ENCODE measurements at regions not wholly inside any gene's neighbourhood (a gene's known extent, or its start where the extent isn't known, plus 50 kb on each side); places are given as distances from the start of the nearest gene placed in this dataset.
"Not testable (repeated sequence)": the region's sequence is repeated elsewhere in the genome, so short reads cannot be mapped to it uniquely, and the experiment has no call there.

DNA sequence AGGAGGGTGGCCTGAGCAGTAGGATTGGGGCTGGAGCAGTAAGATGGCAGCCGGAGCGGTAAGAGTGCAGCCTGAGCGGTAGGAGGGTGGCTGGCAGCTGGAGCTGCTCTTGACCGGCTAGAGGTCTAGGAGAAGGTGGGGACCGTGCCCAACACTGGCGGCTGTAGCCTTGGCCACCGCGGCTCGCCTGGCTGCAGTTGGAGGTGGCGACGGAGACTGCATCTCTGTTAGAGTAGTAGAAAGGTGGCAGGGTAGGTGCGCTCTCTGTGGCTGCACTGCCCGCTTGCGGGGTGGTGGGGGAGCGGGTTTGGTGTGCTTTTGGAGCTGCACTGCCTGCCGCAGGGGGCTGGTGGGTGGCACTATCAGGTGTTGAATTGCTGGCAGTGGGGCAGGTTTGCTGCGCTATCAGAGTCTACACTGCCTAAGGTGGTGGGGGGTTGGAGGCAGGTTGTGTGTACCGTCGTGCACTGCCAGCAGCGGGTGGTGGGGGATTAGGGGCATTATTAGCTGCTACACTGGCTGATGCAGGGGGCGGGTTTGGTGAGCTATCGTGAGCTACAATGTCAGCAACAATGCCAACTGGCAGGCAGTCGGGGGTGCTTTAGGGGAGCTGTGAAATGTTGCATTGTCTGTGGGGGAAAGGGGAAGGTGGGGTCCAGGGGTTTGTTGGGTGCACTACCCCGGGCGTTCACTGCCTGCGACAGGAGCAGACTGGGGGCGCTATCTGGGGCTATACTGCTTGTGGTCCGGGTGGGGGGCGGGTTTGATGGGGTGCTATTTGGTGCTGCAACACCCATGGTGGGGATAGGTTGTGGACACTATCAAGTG lies 4461.3 kb upstream of the OR11H1 start:
- no peak overlapping the region for H3K9ac ChIP-seq (ENCODE audit: extremely low read depth, low read length, poor library complexity, severe bottlenecking)
- no peaks in the 10 kb centered on the region for H3K4me1 ChIP-seq (ENCODE audit: control insufficient read depth, insufficient read depth, low read length)
- no peak overlapping the region for H3K4me3 Mint-ChIP-seq
- no peak overlapping the region for H3K27ac Mint-ChIP-seq
- peak overlapping the region; percentile 66 for H3K4me3 ChIP-seq (ENCODE audit: low read length)
- DNase-seq = peak; percentile 44
- H3K36me3 Mint-ChIP-seq (ENCODE audit: low read depth) = peaks cover 14% of the 10 kb centered on the region
- H3K27me3 Mint-ChIP-seq (ENCODE audit: insufficient read depth) = no peaks in the 10 kb centered on the region
- H3K27ac ChIP-seq (ENCODE audit: low read depth, low read length) = no peak overlapping the region
- TF ChIP-seq, protein P1, sequence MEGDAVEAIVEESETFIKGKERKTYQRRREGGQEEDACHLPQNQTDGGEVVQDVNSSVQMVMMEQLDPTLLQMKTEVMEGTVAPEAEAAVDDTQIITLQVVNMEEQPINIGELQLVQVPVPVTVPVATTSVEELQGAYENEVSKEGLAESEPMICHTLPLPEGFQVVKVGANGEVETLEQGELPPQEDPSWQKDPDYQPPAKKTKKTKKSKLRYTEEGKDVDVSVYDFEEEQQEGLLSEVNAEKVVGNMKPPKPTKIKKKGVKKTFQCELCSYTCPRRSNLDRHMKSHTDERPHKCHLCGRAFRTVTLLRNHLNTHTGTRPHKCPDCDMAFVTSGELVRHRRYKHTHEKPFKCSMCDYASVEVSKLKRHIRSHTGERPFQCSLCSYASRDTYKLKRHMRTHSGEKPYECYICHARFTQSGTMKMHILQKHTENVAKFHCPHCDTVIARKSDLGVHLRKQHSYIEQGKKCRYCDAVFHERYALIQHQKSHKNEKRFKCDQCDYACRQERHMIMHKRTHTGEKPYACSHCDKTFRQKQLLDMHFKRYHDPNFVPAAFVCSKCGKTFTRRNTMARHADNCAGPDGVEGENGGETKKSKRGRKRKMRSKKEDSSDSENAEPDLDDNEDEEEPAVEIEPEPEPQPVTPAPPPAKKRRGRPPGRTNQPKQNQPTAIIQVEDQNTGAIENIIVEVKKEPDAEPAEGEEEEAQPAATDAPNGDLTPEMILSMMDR (conservative IDR thresholded peaks at IDR 0.05) = no peak
- H3K4me1 Mint-ChIP-seq = no peaks in the 10 kb centered on the region
- 78 to 79% methylated on average over 29 of the region's 29 CpGs for WGBS, 2 experiments (ENCODE audit: insufficient coverage in 1 of 2, insufficient read length in 1 of 2)
- H3K27me3 ChIP-seq (ENCODE audit: control insufficient read depth, insufficient read depth, low read length, poor library complexity, severe bottlenecking) = no peaks in the 10 kb centered on the region
- peaks cover 64% of the 10 kb centered on the region for H3K9me3 ChIP-seq (ENCODE audit: control insufficient read depth, low read length)
- peaks cover 71% of the 10 kb centered on the region for H3K9me3 Mint-ChIP-seq
- H3K36me3 ChIP-seq (ENCODE audit: control insufficient read depth, insufficient read depth, low read length) = no peaks in the 10 kb centered on the region

DNA sequence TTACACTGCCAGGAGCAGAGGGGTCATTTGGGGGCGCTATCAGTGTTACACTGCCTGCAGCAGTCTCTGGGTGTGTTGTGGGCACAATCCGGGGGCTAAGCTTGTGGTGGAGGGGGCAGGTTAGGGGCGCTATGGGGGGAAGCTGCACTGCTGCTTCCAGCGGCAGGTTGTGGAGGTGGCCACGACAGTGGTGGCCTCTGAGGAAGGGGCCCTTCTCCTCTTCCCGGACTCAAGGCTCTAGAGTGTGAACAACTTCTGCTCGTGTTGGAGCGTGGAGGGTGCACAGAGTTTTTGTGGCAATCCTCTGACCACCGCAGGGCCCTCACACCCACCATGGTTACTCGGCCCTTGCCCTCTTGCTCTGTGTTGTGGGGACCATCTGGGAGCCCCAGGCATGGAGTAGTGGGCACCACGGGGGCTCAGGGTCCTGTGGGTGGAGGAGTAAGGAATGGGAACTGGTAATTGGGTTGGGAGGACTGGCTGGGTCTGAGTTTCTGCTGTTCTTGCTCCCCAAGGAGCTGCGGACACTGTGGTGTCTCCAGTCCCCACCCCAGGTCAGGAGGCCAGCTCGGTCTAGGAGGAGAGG lies 4460.6 kb upstream of the OR11H1 start:
- H3K27ac Mint-ChIP-seq; H3K4me3 Mint-ChIP-seq; H3K4me1 Mint-ChIP-seq; DNase-seq; H3K4me1 ChIP-seq (ENCODE audit: control insufficient read depth, insufficient read depth, low read length); H3K27me3 ChIP-seq (ENCODE audit: control insufficient read depth, insufficient read depth, low read length, poor library complexity, severe bottlenecking); H3K36me3 ChIP-seq (ENCODE audit: control insufficient read depth, insufficient read depth, low read length); H3K27me3 Mint-ChIP-seq (ENCODE audit: insufficient read depth); H3K27ac ChIP-seq (ENCODE audit: low read depth, low read length); H3K9ac ChIP-seq (ENCODE audit: extremely low read depth, low read length, poor library complexity, severe bottlenecking): not testable (repeated sequence)
- peak overlapping the region; percentile 66 for H3K4me3 ChIP-seq (ENCODE audit: low read length)
- H3K9me3 Mint-ChIP-seq = peaks cover 64% of the 10 kb centered on the region
- WGBS, 2 experiments (ENCODE audit: insufficient coverage in 1 of 2, insufficient read length in 1 of 2) = 66 to 69% methylated on average over 13 of the region's 13 CpGs
- H3K36me3 Mint-ChIP-seq (ENCODE audit: low read depth) = peaks cover 14% of the 10 kb centered on the region
- peaks cover 58% of the 10 kb centered on the region for H3K9me3 ChIP-seq (ENCODE audit: control insufficient read depth, low read length)

DNA sequence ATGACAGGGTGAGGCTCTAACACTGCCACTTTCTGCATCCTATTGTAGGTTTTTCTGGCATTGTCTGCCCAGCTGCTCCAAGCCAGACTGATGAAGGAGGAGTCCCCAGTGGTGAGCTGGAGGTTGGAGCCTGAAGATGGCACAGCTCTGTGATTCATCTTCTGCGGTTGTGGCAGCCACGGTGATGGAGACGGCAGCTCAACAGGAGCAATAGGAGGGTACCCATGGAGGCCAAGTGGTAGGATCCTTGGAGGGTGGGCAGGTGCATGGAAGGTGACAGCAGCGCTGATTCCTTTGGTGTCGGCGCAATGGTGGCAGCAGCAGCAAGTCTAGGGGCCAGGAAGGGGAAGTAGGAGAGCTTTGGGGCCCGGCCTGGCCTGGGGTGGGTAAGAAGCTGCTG lies 4460.1 kb upstream of the OR11H1 start:
- peak; percentile 17 for DNase-seq
- not testable (repeated sequence) for H3K27me3 Mint-ChIP-seq (ENCODE audit: insufficient read depth); H3K4me3 Mint-ChIP-seq; H3K27ac Mint-ChIP-seq; H3K4me1 Mint-ChIP-seq; H3K36me3 ChIP-seq (ENCODE audit: control insufficient read depth, insufficient read depth, low read length); H3K4me1 ChIP-seq (ENCODE audit: control insufficient read depth, insufficient read depth, low read length); H3K4me3 ChIP-seq (ENCODE audit: low read length); H3K27me3 ChIP-seq (ENCODE audit: control insufficient read depth, insufficient read depth, low read length, poor library complexity, severe bottlenecking); H3K27ac ChIP-seq (ENCODE audit: low read depth, low read length); H3K9ac ChIP-seq (ENCODE audit: extremely low read depth, low read length, poor library complexity, severe bottlenecking)
- H3K9me3 Mint-ChIP-seq = peaks cover 58% of the 10 kb centered on the region
- H3K9me3 ChIP-seq (ENCODE audit: control insufficient read depth, low read length) = peaks cover 52% of the 10 kb centered on the region
- H3K36me3 Mint-ChIP-seq (ENCODE audit: low read depth) = peaks cover 14% of the 10 kb centered on the region
- WGBS, 2 experiments (ENCODE audit: insufficient coverage in 1 of 2, insufficient read length in 1 of 2) = 66 to 68% methylated on average over 6 of the region's 7 CpGs

DNA sequence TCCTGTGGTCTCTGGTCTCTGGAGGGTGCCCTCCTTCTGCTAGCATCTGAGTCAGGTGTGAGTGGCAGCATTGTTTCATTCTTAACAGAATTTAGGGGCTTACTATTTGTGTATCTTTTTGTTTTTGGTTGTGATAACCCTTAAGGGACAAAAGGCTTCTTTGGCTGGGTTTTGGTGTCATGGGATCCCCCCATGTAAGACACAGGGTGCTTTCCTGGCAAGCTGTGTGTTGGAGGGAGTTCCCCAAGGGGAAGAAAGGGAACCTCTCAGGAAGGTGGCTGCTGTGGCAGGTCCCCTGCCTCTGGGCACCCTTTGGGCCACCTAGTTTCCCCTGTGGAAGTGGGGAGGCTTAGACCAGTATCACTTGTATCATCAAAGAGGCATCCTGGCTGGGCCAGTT lies 4459.6 kb upstream of the OR11H1 start:
- not testable (repeated sequence) for H3K4me3 ChIP-seq (ENCODE audit: low read length); H3K4me3 Mint-ChIP-seq; H3K36me3 ChIP-seq (ENCODE audit: control insufficient read depth, insufficient read depth, low read length); H3K27me3 ChIP-seq (ENCODE audit: control insufficient read depth, insufficient read depth, low read length, poor library complexity, severe bottlenecking); H3K27ac ChIP-seq (ENCODE audit: low read depth, low read length); H3K4me1 Mint-ChIP-seq; DNase-seq; H3K27me3 Mint-ChIP-seq (ENCODE audit: insufficient read depth); H3K4me1 ChIP-seq (ENCODE audit: control insufficient read depth, insufficient read depth, low read length); H3K9ac ChIP-seq (ENCODE audit: extremely low read depth, low read length, poor library complexity, severe bottlenecking); H3K27ac Mint-ChIP-seq
- H3K9me3 Mint-ChIP-seq = peaks cover 54% of the 10 kb centered on the region
- H3K9me3 ChIP-seq (ENCODE audit: control insufficient read depth, low read length) = peaks cover 47% of the 10 kb centered on the region
- peaks cover 14% of the 10 kb centered on the region for H3K36me3 Mint-ChIP-seq (ENCODE audit: low read depth)
